ENCODE measurements at regions not wholly inside any gene's neighbourhood (a gene's known extent, or its start where the extent isn't known, plus 50 kb on each side); places are given as distances from the start of the nearest gene placed in this dataset.

- no peak for TF ChIP-seq CTCF (IDR thresholded peaks at IDR 0.05)
- no peak for TF ChIP-seq POLR2A (IDR thresholded peaks at IDR 0.05)
Measured at GRCh38 chr6:105784179-105784578, 302.0 kb upstream of the PRDM1 start.

Data from thyroid gland (tissue), 4 donors.